ENCODE measurements at regions not wholly inside any gene's neighbourhood (a gene's known extent, or its start where the extent isn't known, plus 50 kb on each side); places are given as distances from the start of the nearest gene placed in this dataset.
A peak's percentile ranks its signal among the peaks of the same experiment; 100 is the strongest.

- no peak for FAIRE-seq
These were observed 59.8 kb upstream of the GPM6A start for GRCh38 chr4:175871774-175872405.

DNA sequence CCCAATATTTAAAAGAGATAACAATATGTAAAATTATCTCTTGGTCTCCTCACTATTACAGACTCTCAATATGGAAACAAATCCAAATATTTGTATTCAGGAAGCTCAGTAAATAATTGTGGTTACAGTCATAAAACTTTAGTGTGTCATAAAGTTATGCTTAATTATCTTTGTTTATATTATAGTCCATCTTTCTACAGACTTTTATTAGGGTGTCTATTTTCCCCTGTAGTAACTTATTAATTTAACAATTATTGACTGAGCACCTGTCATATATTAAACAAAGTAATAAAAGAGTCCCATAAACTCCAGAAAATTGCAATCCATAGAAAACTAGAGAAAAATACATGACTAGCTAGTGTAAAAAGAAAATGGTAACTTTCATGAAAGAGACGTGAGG lies 61.6 kb upstream of the GPM6A start:
- no peak for FAIRE-seq

- no peak for FAIRE-seq
These were observed 62.2 kb upstream of the GPM6A start for GRCh38 chr4:175874306-175874705.

GRCh38 chr4:175875993-175876771 lies 64.1 kb upstream of the GPM6A start:
- no peak for FAIRE-seq

DNA sequence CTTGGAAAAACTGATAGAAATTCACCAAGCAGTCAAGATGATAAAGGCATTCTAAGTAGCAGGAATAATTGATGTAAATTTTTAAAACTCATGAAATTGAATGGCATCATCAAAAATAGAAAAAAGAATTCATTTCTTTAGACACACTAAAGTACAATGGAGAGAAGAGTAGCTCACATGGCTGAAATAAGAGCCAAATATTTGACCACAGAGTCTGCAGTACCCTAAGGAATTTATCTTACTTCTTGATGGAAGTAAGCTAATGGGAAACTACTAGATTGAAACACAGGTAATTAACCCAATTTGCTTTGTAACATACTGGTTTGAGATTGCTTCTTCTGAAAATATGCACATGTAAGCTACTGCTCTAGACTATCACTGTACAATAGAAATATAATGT lies 70.8 kb upstream of the GPM6A start:
- FAIRE-seq: no peak

GRCh38 chr4:175884048-175884447 lies 72.0 kb upstream of the GPM6A start:
- FAIRE-seq: no peak

DNA sequence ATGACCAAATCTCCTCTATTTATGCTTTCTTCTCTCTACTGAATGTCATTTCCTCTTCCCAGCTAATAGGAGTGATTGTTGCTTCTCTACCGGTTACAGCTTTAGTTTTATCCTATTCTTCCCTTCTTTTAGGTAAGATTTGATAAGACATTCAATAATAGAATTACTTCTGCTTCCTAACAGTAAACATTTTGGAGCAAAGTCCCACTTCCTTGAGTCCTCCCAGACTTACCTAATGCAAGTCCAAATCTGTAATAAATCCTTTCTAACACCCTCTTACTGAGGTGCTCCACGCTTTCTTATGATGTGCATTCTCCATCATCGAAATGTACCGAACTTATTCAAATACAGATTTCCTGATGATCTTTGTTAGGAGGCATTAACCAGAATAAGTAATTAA lies 79.2 kb upstream of the GPM6A start:
- FAIRE-seq: no peak

DNA sequence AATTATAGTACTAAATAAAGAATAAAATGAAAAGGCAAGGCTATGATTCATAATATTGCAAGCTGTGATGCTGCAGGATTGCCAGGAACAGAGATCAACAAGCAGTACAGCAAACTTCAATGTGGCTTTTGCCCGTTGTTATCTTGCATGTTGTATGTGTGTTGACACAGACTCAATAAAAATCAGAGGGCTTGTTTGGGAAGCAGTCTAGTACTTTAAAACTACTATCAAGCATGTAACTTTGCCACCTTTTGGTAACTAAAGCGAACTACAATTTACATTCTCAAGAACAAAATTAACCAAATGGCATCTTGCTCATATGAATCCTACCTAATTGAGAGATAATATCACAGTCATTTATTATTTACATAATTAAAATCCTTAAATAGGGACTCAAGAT lies 79.8 kb upstream of the GPM6A start:
- peak; percentile 92 for FAIRE-seq

DNA sequence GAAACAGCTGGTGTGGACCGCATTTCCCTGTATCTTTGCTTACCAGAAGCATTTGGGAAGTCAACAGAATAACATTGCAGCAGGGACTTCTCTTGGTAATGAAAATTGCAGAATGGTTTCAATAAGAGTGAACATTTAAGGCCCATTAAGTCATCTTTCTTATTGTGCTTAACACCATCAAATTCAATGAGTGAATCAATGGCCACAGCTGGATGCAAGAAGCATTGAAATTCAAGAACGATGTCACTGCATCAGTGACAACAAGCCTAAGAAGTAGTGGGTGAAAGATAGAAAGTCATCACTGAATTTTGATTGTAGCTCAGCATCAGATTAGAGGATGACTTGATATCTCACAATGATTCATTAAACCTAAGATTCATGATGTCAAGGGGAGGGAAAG lies 93.9 kb upstream of the GPM6A start:
- FAIRE-seq: no peak

GRCh38 chr4:175906384-175906783 lies 94.3 kb upstream of the GPM6A start:
- no peak for FAIRE-seq

DNA sequence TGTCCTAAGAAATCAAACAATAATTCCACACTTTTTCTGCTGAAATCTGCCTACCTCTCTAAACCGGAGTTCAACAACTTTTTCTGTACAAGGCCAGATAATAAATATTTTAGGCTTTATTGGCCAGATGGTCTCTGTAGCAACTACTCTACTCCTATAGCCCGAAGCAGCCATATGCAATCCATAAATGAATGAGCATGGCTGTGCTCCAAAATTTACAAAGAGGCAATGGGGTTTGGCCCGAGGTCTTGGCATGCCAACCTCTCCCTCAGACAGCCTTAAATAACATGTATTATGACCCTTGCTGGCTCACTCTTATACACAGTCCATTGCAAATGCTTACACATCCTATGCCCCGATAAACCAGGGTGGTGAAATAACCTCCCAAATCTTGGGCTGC lies 98.6 kb upstream of the GPM6A start:
- FAIRE-seq: no peak

DNA sequence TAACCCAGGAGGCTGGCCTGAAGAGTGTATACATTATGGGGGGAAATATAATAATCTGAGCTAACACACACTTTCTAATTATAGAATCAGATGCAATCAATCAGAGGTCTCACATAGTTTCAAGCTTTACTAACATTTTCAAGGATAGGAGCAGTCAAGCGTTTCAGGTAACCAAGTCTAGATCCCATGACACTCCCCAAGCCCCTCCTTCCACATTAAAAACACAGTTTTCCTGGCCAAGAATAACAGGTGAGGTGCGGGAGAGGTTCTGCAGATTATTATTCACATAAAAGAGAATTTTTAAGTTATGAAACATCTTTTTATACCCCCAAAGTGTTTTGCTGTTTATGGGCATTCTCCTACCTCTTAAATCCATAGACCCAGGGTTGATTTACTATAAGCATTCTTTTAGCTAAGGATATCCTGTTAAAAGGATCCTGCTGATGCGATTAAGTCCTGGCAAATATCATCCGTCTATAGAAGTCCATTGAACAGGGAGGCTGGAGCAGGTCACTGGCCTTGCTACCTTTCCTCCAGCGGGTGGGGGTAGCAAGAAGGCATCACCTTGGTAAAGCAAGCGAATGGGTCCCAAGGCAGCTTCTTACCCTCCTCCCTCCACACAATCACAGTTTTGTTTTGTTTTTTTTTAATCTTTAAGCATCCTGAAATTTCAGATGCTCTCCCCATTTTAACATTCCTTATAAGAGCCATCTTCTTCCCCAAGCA lies 104.7 kb upstream of the GPM6A start:
- no peak for FAIRE-seq

GRCh38 chr4:175927121-175927520 lies 115.1 kb upstream of the GPM6A start:
- FAIRE-seq: no peak

DNA sequence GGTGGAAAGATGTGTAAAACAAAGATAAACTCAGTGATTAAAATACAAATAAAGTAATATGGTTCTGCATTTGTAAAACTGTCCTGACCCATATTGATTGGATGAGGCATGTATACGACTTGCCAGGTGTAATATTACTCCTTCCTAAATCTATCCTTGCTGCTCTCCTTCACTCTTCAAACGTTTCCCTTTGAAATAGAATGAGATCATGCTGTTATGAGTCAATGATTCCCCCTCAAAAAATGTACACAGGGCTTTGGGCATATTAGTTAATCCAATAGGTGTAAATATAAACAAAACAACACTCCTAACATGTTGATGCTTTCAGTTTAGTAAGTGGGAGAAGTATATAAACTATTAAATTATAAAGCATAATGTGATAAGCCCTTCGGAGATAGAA lies 117.4 kb upstream of the GPM6A start:
- FAIRE-seq: no peak

DNA sequence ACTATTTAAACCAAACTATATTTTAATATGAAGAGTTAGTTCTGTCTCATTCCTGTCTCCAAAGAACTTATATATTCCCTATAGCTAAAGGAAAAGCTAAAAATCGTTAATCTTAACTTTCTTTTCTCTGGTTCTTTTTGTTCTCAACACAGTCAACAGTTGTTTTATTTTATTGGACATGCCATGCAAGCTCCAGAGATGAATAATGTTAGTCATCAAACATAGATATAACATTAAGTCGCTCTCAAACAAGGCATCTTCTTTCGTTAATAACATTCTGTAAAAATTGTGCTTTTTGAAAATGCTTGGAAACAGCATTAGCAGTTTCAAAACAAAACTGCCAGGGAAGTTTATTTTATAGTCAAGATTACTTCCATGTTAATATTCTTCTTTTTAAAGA lies 117.9 kb upstream of the GPM6A start:
- FAIRE-seq: no peak

DNA sequence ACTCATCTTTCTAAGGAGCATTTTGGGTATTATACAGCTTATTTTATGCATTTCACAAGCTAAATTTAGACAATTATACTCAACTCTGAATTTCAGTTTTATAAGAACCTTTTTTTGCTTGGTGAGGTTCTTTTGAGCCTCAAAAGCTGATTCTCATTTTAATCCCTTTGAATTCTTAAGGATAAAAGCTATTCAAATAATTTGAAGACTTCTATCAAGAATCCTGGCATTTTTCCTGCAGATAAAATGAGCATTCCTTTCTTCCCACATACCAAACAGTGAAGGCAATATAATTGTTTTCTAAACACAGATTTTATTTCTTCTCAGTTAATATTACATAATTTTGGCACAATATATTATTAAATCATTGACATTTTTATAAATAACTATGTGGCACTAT lies 118.4 kb upstream of the GPM6A start:
- no peak for FAIRE-seq

DNA sequence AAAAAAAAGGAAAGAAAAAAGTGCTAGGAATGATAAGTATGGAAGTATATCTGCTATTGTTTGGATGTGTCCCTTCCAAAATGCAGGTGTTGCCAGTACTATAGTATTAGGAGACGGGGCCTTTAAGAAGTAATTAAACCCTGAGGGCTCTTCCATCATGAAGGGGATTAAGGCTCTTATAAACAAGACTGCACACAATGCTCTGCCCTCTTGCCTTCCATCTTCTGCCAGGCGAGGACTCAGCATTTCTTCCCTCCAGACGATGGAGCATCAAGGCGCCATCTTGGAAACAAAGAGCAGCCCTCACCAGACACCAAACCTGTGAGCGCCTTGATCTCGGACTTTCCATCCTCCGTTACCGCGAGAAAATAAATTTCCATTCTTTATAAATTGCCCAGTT lies 120.1 kb upstream of the GPM6A start:
- FAIRE-seq: no peak

DNA sequence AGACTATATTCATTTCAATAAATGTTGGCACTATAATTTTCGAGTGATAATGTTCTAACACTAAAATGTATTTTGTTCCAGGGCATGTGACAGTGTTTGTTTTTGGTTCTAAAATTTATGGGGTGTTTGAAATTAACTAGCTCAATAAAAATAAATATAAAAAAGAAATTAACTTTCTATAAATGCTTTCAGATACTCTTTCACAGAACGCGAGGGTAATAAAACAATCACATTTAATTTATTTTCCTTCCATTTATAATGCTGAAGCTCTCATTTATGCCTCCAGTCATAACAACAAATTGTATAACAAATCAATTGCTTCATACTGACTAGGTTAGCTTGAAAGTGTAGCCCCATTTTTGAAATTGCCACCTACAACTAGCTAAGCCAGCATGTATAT lies 122.4 kb upstream of the GPM6A start:
- no peak for FAIRE-seq

GRCh38 chr4:175935016-175935661 lies 123.1 kb upstream of the GPM6A start:
- no peak for FAIRE-seq

- FAIRE-seq: no peak
These were observed 121.3 kb upstream of the WDR17 start for GRCh38 chr4:175944126-175944910.

DNA sequence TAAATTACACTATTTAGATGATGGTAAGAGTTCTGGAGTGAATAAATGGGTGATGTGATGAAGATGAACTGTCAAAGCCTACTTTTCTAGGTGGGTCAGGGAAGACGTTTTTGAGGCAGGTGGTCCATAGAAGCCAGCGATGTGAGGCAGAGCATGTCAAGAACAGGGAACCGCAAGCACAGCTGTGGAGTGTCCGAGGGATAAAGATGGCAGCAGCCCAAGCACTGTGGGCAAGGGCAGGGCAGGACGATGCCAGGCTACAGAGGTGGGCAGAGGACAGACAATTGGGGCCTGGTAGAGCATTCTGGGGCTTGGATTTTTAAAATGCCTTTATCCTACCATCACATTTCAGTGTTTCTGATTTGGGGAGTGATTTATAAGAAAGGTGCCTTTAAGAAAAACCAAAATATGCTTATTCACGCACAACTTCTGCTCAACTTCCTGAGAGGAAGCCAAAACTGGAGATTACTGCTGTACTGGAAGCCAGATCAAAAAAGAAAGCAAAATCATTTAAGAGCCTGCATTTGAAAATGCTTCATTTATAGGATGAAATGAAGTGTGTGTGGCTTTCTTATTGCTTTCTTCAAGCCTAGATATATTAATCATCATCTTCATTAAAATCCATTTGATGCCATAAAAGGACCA lies 119.0 kb upstream of the WDR17 start:
- no peak for FAIRE-seq

DNA sequence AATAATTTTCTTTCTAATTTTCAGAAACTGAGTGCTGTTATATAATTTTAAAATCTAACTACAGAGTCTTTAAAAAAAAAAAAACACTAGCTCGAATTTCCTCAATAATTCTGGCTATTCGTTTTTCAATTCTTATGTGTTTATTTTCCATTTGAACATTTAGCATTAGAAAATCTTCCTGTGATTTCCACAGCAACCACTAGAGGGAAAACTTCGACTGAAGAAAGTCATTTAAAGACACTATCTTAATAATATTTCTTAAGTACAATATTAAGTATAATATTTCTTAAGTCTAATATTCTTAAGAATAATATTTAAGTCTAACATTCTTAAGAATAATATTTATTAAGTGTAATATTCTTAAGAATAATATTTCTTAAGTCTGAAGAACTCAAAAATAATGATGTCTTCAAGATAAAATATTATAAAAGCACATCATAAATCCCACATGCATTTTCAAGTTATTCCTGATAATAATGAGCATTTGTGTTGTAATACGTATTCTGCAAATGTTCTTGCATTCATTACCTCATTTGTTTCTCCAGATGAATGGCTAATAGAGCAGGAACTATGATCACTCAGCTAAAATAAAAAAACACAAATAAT lies 118.4 kb upstream of the WDR17 start:
- peak; percentile 91 for FAIRE-seq

Data from TTC549 (cell line).